Type B pancreatic cell (in vitro differentiated cells): ENCODE measurements at regions not wholly inside any gene's neighbourhood (a gene's known extent, or its start where the extent isn't known, plus 50 kb on each side); places are given as distances from the start of the nearest gene placed in this dataset.

Source experiments
- DNase-seq: peaks from one replicate; pipeline ENCODE4 v3.0.0; 2021; ENCODE audit warnings: mixed read lengths; ENCODE audit not compliant: unreplicated experiment; ENCODE audit errors: extremely low spot score
- H3K27ac Mint-ChIP-seq: 2 replicates; pipeline ENCODE4 v1.8.0; 2021; ENCODE audit warnings: mild to moderate bottlenecking, mixed read lengths
- H3K27me3 Mint-ChIP-seq: 2 replicates; pipeline ENCODE4 v1.8.0; 2021; ENCODE audit warnings: mixed read lengths
- H3K36me3 Mint-ChIP-seq: 2 replicates; pipeline ENCODE4 v1.8.0; 2021; ENCODE audit warnings: mixed read lengths
- H3K4me1 Mint-ChIP-seq: one replicate; pipeline ENCODE4 v1.8.0; 2021; ENCODE audit warnings: mixed read lengths; ENCODE audit not compliant: unreplicated experiment
- H3K4me3 Mint-ChIP-seq: 2 replicates; pipeline ENCODE4 v1.8.0; 2021; ENCODE audit warnings: mild to moderate bottlenecking, mixed read lengths
- H3K9me3 Mint-ChIP-seq: 2 replicates; pipeline ENCODE4 v1.8.0; 2021; ENCODE audit warnings: mixed read lengths
- TF ChIP-seq, protein P1 (sequence below): fragments of 200-600 bp; sonication (generic); conservative IDR thresholded peaks from 2 replicates; pipeline ENCODE4 v1.5.0; 2021; ENCODE audit warnings: antibody characterized with exemption, mild to moderate bottlenecking

DNA sequence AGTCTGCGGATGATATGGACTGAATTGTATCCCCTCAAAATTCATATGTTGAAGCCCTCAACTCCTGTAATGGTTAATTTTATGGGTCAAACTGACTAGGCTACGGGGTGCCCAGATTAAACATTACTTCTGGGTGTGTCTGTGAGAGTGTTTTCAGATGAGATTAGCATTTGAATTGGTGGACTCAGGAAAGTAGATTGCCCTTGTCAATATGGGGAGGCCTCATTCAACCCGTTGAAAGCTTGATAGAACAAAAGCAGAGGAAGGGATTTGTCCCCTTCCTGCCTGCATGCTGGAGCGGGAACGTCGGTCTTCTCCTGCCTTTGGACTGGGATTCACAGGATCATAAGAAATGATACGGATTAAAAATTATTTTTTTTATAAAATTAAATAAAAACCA is 84.5 kb downstream of the BBS10 start:
- Mint-ChIP-seq H3K27ac (no peak overlapping the region), H3K4me1 (peaks cover 16% of the 10 kb centered on the region), H3K9me3 (peaks cover 4% of the 10 kb centered on the region), H3K4me3 (no peak overlapping the region), H3K27me3 (peaks cover 3% of the 10 kb centered on the region), H3K36me3 (no peaks in the 10 kb centered on the region)
- TF ChIP-seq, protein P1, sequence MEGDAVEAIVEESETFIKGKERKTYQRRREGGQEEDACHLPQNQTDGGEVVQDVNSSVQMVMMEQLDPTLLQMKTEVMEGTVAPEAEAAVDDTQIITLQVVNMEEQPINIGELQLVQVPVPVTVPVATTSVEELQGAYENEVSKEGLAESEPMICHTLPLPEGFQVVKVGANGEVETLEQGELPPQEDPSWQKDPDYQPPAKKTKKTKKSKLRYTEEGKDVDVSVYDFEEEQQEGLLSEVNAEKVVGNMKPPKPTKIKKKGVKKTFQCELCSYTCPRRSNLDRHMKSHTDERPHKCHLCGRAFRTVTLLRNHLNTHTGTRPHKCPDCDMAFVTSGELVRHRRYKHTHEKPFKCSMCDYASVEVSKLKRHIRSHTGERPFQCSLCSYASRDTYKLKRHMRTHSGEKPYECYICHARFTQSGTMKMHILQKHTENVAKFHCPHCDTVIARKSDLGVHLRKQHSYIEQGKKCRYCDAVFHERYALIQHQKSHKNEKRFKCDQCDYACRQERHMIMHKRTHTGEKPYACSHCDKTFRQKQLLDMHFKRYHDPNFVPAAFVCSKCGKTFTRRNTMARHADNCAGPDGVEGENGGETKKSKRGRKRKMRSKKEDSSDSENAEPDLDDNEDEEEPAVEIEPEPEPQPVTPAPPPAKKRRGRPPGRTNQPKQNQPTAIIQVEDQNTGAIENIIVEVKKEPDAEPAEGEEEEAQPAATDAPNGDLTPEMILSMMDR: no peak
- no peak for DNase-seq

DNA sequence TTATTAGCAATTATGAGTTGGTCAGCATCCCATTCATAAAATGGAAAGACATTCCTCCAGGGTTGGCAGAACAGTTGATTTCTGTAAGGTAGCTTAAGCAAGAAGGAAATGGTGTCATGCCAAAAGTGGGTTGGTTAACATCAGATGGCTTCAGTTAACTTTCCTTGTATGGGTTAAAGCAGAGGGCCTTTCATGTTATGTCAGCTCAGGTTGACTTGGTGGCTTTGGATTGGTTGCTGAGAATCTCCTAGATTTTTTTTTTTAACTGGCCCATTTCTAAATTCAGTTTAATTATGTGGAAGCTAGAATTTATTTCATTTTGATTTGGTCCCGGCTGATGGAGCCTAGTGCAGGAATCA is 87.8 kb downstream of the BBS10 start:
- H3K4me1 Mint-ChIP-seq: peaks cover 16% of the 10 kb centered on the region
- no peaks in the 10 kb centered on the region for H3K36me3 Mint-ChIP-seq
- TF ChIP-seq, protein P1: no peak
- no peak for DNase-seq
- H3K9me3 Mint-ChIP-seq: peaks cover 4% of the 10 kb centered on the region
- no peak overlapping the region for H3K4me3 Mint-ChIP-seq
- H3K27ac Mint-ChIP-seq: no peak overlapping the region
- H3K27me3 Mint-ChIP-seq: peaks cover 3% of the 10 kb centered on the region

DNA sequence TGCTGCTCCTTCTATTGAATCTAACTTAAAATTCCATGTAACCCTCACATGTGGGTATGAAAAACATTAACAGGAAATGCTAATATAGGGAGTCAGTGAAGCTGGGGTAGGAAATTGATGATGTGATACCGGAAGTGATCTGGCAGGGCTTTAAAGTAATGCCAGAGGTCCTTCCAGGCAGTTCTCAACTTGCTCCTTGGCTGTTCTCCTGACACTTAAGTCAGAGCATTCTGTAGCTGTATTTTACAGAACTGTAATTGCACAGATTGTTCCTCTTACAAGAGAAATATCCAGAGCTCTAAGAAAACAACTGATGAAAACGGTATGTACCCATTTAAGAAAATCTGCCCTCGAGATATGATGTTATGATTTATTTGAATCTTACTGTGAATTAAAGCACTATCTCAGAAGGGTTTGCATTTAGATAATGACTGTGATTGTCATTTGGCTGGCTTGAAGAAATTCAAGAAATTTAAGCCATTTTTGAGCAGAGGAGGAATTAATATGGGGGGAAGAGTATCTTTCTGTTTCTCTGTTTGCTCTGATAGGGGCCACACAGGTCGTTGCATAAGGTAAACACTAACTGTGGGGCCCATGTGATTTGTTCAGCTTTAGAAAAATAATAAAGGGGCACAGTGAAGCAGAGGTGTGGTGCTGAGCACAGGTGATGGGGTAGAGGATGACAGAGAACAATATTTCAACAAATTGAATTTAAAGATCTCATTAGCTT is 88.4 kb downstream of the BBS10 start:
- Mint-ChIP-seq H3K27ac (no peak overlapping the region), H3K9me3 (peaks cover 4% of the 10 kb centered on the region), H3K4me1 (peaks cover 16% of the 10 kb centered on the region), H3K36me3 (no peaks in the 10 kb centered on the region), H3K27me3 (peaks cover 3% of the 10 kb centered on the region), H3K4me3 (no peak overlapping the region)
- TF ChIP-seq, protein P1: no peak
- no peak for DNase-seq

DNA sequence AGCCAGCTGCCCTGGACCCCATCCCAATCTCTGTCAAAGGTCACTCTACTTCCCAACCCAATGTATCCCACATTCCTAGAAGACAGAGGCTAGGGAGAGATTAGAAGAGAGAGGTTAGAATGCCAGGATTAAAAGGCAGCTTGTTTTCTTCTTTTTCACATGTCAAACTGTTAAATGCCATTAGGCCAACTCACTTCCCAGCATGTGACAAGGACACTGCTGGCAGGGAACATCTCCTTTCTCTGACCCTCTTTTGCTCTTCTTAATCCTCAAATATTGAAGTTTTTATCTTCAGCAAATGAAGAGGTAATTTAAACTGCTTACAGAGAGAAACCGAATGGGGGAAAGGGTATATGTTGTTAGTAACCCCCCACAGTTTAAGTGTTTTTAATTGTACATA is 89.1 kb downstream of the BBS10 start:
- Mint-ChIP-seq H3K27ac (no peak overlapping the region), H3K9me3 (peaks cover 4% of the 10 kb centered on the region), H3K4me3 (no peak overlapping the region), H3K27me3 (peaks cover 3% of the 10 kb centered on the region), H3K4me1 (peaks cover 16% of the 10 kb centered on the region), H3K36me3 (no peaks in the 10 kb centered on the region)
- TF ChIP-seq, protein P1: no peak
- no peak for DNase-seq

DNA sequence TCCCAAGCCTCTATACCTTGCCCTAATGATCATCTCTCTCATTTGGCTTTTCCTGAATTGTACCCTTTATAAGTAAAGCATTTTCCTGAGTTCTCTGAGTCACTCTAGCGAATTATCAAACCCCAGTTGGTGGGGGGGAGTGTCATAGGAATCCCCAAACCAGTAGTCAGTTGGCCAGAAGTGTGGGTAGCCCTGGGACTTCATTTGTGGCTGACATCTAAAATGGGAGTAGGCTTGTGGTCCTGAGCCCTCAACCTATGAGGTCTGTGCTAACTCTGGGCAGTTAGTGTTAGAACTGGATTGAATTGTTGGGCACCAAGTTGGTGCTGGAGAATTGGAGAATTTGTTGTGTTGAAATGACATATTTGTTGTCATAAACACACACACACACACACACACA is 91.3 kb downstream of the BBS10 start:
- H3K4me1 Mint-ChIP-seq: peaks cover 16% of the 10 kb centered on the region
- DNase-seq: no peak
- no peak overlapping the region for H3K4me3 Mint-ChIP-seq
- no peaks in the 10 kb centered on the region for H3K9me3 Mint-ChIP-seq
- TF ChIP-seq, protein P1: no peak
- no peaks in the 10 kb centered on the region for H3K36me3 Mint-ChIP-seq
- no peak overlapping the region for H3K27ac Mint-ChIP-seq
- no peaks in the 10 kb centered on the region for H3K27me3 Mint-ChIP-seq
